ENCODE measurements at regions not wholly inside any gene's neighbourhood (a gene's known extent, or its start where the extent isn't known, plus 50 kb on each side); places are given as distances from the start of the nearest gene placed in this dataset.

DNA sequence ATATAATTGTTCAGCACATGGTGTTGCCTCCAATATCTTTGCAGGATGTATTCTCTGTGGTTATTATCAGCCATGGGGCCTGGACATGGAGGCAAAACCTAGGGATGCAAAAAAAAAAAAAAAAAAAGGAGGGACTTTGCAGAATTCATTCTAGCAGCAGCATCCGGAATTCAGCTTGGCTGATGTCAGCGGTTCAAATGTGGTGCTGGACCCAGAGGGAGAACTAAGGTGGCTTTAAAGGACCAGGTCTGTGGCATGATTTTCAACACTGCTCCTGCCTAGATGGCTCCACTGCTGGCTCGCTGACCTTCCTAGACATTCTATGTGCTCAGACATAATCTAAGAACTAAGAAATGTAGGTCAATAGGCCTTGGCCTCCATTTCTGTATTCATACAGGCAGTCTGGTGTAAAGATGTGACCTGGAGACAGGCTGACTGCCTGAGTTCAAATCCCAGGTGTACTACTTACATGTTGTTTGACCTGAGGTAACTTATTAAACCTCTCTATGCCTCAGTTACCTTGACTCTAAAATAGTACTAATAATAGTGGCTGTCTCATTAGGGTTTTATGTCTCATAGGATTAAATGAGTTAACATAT lies 108.6 kb downstream of the PPM1A start:
- TF ChIP-seq ZNF658 (tag by site-specific recombination; IDR thresholded peaks at IDR 0.05) (no peak), CTCF (tag by site-specific recombination; IDR thresholded peaks at IDR 0.05) (no peak), ZNF121 (tag by site-specific recombination; IDR thresholded peaks at IDR 0.05) (no peak), HOXA7 (CRISPR knock-in tag; IDR thresholded peaks at IDR 0.05; ENCODE audit: borderline replicate concordance) (no peak), ZNF514 (tag by site-specific recombination; IDR thresholded peaks at IDR 0.05) (no peak)
- TF ChIP-seq, protein P1, sequence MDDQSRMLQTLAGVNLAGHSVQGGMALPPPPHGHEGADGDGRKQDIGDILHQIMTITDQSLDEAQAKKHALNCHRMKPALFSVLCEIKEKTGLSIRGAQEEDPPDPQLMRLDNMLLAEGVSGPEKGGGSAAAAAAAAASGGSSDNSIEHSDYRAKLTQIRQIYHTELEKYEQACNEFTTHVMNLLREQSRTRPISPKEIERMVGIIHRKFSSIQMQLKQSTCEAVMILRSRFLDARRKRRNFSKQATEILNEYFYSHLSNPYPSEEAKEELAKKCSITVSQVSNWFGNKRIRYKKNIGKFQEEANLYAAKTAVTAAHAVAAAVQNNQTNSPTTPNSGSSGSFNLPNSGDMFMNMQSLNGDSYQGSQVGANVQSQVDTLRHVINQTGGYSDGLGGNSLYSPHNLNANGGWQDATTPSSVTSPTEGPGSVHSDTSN (CRISPR knock-in tag; IDR thresholded peaks at IDR 0.05), result no peak
- TF ChIP-seq, protein P2, sequence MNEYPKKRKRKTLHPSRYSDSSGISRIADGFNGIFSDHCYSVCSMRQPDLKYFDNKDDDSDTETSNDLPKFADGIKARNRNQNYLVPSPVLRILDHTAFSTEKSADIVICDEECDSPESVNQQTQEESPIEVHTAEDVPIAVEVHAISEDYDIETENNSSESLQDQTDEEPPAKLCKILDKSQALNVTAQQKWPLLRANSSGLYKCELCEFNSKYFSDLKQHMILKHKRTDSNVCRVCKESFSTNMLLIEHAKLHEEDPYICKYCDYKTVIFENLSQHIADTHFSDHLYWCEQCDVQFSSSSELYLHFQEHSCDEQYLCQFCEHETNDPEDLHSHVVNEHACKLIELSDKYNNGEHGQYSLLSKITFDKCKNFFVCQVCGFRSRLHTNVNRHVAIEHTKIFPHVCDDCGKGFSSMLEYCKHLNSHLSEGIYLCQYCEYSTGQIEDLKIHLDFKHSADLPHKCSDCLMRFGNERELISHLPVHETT (tag by site-specific recombination; IDR thresholded peaks at IDR 0.05), result no peak
- TF ChIP-seq, protein P3, sequence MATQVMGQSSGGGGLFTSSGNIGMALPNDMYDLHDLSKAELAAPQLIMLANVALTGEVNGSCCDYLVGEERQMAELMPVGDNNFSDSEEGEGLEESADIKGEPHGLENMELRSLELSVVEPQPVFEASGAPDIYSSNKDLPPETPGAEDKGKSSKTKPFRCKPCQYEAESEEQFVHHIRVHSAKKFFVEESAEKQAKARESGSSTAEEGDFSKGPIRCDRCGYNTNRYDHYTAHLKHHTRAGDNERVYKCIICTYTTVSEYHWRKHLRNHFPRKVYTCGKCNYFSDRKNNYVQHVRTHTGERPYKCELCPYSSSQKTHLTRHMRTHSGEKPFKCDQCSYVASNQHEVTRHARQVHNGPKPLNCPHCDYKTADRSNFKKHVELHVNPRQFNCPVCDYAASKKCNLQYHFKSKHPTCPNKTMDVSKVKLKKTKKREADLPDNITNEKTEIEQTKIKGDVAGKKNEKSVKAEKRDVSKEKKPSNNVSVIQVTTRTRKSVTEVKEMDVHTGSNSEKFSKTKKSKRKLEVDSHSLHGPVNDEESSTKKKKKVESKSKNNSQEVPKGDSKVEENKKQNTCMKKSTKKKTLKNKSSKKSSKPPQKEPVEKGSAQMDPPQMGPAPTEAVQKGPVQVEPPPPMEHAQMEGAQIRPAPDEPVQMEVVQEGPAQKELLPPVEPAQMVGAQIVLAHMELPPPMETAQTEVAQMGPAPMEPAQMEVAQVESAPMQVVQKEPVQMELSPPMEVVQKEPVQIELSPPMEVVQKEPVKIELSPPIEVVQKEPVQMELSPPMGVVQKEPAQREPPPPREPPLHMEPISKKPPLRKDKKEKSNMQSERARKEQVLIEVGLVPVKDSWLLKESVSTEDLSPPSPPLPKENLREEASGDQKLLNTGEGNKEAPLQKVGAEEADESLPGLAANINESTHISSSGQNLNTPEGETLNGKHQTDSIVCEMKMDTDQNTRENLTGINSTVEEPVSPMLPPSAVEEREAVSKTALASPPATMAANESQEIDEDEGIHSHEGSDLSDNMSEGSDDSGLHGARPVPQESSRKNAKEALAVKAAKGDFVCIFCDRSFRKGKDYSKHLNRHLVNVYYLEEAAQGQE (tag by site-specific recombination; IDR thresholded peaks at IDR 0.05), result no peak
